Prostate gland (tissue), 2 donors: ENCODE measurements at regions not wholly inside any gene's neighbourhood (a gene's known extent, or its start where the extent isn't known, plus 50 kb on each side); places are given as distances from the start of the nearest gene placed in this dataset.

ENCODE experiments used
- POLR2A ChIP-seq: fragments of 450-650 bp; IDR thresholded peaks from one replicate; pipeline ENCODE4 v1.6.1; 2016; ENCODE audit warnings: antibody characterized with exemption, mild to moderate bottlenecking
- TF ChIP-seq, protein P1 (sequence below), 4 experiments: fragments of 200-600 bp in 2 of 4; fragments of 450-650 bp in 2 of 4; sonication (generic) in 2 of 4; IDR thresholded peaks; 1 replicate in 3 of 4; 2 replicates in 1 of 4; pipeline ENCODE4 v1.5.1; 2016 to 2019; ENCODE audit warnings: antibody characterized with exemption in 4 of 4, mild to moderate bottlenecking in 2 of 4, moderate library complexity in 2 of 4

DNA sequence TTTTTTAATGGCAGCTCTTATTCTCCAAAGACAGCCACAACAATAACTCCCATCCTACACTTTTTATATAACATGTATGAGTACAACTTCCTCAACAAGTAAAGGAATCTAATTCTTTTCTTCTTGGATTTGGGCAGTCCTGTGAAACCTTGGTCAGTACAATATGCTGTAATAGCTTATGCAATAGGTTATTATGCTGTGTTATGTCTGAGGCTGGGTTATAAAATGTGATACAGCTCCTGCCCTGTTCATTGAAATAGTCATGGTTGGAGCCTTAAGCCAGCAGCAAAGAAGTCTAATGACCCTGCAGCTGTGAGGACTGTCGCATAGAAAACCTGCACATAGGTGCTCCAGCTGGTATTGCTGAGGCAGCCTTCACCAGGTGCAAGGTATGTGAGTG lies 215.8 kb upstream of the RASGEF1B start:
- TF ChIP-seq POLR2A = no peak
- TF ChIP-seq, protein P1, sequence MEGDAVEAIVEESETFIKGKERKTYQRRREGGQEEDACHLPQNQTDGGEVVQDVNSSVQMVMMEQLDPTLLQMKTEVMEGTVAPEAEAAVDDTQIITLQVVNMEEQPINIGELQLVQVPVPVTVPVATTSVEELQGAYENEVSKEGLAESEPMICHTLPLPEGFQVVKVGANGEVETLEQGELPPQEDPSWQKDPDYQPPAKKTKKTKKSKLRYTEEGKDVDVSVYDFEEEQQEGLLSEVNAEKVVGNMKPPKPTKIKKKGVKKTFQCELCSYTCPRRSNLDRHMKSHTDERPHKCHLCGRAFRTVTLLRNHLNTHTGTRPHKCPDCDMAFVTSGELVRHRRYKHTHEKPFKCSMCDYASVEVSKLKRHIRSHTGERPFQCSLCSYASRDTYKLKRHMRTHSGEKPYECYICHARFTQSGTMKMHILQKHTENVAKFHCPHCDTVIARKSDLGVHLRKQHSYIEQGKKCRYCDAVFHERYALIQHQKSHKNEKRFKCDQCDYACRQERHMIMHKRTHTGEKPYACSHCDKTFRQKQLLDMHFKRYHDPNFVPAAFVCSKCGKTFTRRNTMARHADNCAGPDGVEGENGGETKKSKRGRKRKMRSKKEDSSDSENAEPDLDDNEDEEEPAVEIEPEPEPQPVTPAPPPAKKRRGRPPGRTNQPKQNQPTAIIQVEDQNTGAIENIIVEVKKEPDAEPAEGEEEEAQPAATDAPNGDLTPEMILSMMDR (IDR thresholded peaks at IDR 0.05) = no peak
